H1 (cell line): ENCODE measurements at regions not wholly inside any gene's neighbourhood (a gene's known extent, or its start where the extent isn't known, plus 50 kb on each side); places are given as distances from the start of the nearest gene placed in this dataset.

Source experiments
- CTCF ChIA-PET: fragments of 300-600 bp; sonication (Branson Sonifier 250); formaldehyde crosslinking; loops from one replicate; lab custom pipeline; 2021; ENCODE audit not compliant: partially characterized antibody; lab: Charles Lee
- POLR2A ChIA-PET: fragments of 300-600 bp; sonication (Branson Sonifier 250); formaldehyde crosslinking; loops from one replicate; lab custom pipeline; 2021; ENCODE audit warnings: inconsistent platforms; ENCODE audit not compliant: partially characterized antibody; lab: Charles Lee
- DNase-seq, 2 experiments: peaks; one replicate each; pipeline versions ENCODE4 v3.0.0 to v3.0.0-alpha.2; 2010 to 2022; ENCODE audit warnings: low spot score in 2 of 2, low read depth in 1 of 2, mixed read lengths in 1 of 2
- FAIRE-seq: peaks from 2 replicates; lab custom pipeline; 2011; peaks lifted over from hg19 to GRCh38; lab: Jason Lieb, UNC
- H2AFZ ChIP-seq: 2 replicates; pipeline ENCODE4 v1.8.1; 2012; ENCODE audit warnings: low read length, inconsistent platforms
- H2AK5ac ChIP-seq: 2 replicates; pipeline ENCODE4 v1.6.1; 2013; ENCODE audit warnings: low read depth, low read length
- H2BK120ac ChIP-seq: replicated peaks from 2 replicates; pipeline ENCODE3; 2013; ENCODE audit warnings: low read depth, low read length, inconsistent platforms
- H2BK12ac ChIP-seq: 2 replicates; pipeline ENCODE4 v1.6.1; 2013; ENCODE audit warnings: low read depth, low read length
- H2BK15ac ChIP-seq: 2 replicates; pipeline ENCODE4 v1.6.1; 2013; ENCODE audit warnings: low read length
- H2BK20ac ChIP-seq: 2 replicates; pipeline ENCODE4 v1.6.1; 2013; ENCODE audit warnings: low read length
- H2BK5ac ChIP-seq: 2 replicates; pipeline ENCODE4 v1.6.1; 2013; ENCODE audit warnings: low read depth, low read length
- H3K14ac ChIP-seq: 2 replicates; pipeline ENCODE4 v1.6.1; 2013; ENCODE audit warnings: inconsistent platforms; ENCODE audit not compliant: insufficient read length
- H3K18ac ChIP-seq: 2 replicates; pipeline ENCODE4 v1.6.1; 2013; ENCODE audit warnings: low read length; ENCODE audit errors: extremely low read depth
- H3K23ac ChIP-seq: 2 replicates; pipeline ENCODE4 v1.6.1; 2013; ENCODE audit warnings: inconsistent platforms; ENCODE audit not compliant: insufficient read length
- H3K23me2 ChIP-seq: 2 replicates; pipeline ENCODE4 v1.6.1; 2013; ENCODE audit warnings: low read depth, low read length
- H3K27ac ChIP-seq: 2 replicates; pipeline ENCODE4 v1.6.1; 2011; ENCODE audit warnings: low read depth, low read length, inconsistent platforms
- H3K27me3 ChIP-seq, 4 experiments: replicated peaks in 1 of 4; 1 replicate in 1 of 4; 2 replicates in 3 of 4; pipeline versions ENCODE4 v1.6.1 to v1.8.1; 2011 to 2013; ENCODE audit warnings: low read length in 3 of 4, mild to moderate bottlenecking in 3 of 4, inconsistent platforms in 2 of 4, mixed read lengths in 2 of 4, moderate library complexity in 1 of 4; ENCODE audit not compliant: control insufficient read depth in 3 of 4, insufficient read depth in 3 of 4; ENCODE audit errors: extremely low read depth in 1 of 4
- H3K36me3 ChIP-seq, 4 experiments: 2 replicates each; pipeline versions ENCODE4 v1.6.1 to v1.8.1; 2011 to 2013; ENCODE audit warnings: mild to moderate bottlenecking in 4 of 4, low read length in 3 of 4, moderate library complexity in 2 of 4, control low read depth in 1 of 4, inconsistent platforms in 1 of 4; ENCODE audit not compliant: insufficient read depth in 4 of 4, control insufficient read depth in 2 of 4
- H3K4ac ChIP-seq: replicated peaks from 2 replicates; pipeline ENCODE3; 2013; ENCODE audit warnings: low read length, low read depth, mixed read lengths, inconsistent platforms; ENCODE audit not compliant: insufficient read length
- H3K4me1 ChIP-seq, 4 experiments: replicated peaks in 1 of 4; 1 replicate in 1 of 4; 2 replicates in 3 of 4; pipeline versions ENCODE4 v1.6.1 to v1.8.1; 2011 to 2013; ENCODE audit warnings: low read length in 3 of 4, inconsistent platforms in 2 of 4, mixed read lengths in 1 of 4; ENCODE audit not compliant: insufficient read depth in 4 of 4, control insufficient read depth in 3 of 4
- H3K4me2 ChIP-seq, 2 experiments: 2 replicates each; pipeline versions ENCODE4 v1.6.1 to v1.8.1; 2011 to 2013; ENCODE audit warnings: low read depth in 2 of 2, low read length in 2 of 2, control low read depth in 1 of 2, inconsistent platforms in 1 of 2, mild to moderate bottlenecking in 1 of 2; ENCODE audit not compliant: insufficient read depth in 1 of 2
- H3K4me3 ChIP-seq, 4 experiments: fragments of 200-600, 300-600 bp in 1 of 4; sonication (generic), shearing (Covaris generic), sonication (Bioruptor Twin) in 1 of 4; 2 replicates each; pipeline versions ENCODE4 v1.5.1 to v1.8.1; 2011 to 2016; ENCODE audit warnings: low read length in 4 of 4, low read depth in 3 of 4, control low read depth in 2 of 4, inconsistent platforms in 2 of 4, mild to moderate bottlenecking in 2 of 4, mixed read lengths in 1 of 4, moderate library complexity in 1 of 4; ENCODE audit not compliant: insufficient read depth in 2 of 4; ENCODE audit errors: extremely low read depth in 1 of 4
- H3K56ac ChIP-seq: replicated peaks from 2 replicates; pipeline ENCODE3; 2013; ENCODE audit warnings: low read depth, mild to moderate bottlenecking, mixed read lengths, low read length, inconsistent platforms; ENCODE audit not compliant: insufficient read length
- H3K79me1 ChIP-seq: 2 replicates; pipeline ENCODE4 v1.6.1; 2013; ENCODE audit warnings: low read depth, low read length, control low read depth
- H3K79me2 ChIP-seq, 2 experiments: 2 replicates each; pipeline versions ENCODE4 v1.6.1 to v1.8.1; 2012 to 2013; ENCODE audit warnings: low read length in 2 of 2, mild to moderate bottlenecking in 2 of 2, inconsistent platforms in 1 of 2; ENCODE audit not compliant: insufficient read depth in 2 of 2, control insufficient read depth in 1 of 2
- H3K9ac ChIP-seq, 4 experiments: replicated peaks in 1 of 4; 1 replicate in 1 of 4; 2 replicates in 3 of 4; pipeline versions ENCODE4 v1.6.1 to v1.8.1; 2011 to 2013; ENCODE audit warnings: low read depth in 3 of 4, low read length in 3 of 4, control low read depth in 2 of 4, mild to moderate bottlenecking in 2 of 4, moderate library complexity in 2 of 4, inconsistent platforms in 1 of 4; ENCODE audit errors: extremely low read depth in 1 of 4
- H3K9me3 ChIP-seq, 2 experiments: 2 replicates each; pipeline versions ENCODE4 v1.6.1 to v1.8.1; 2012 to 2013; ENCODE audit warnings: mild to moderate bottlenecking in 2 of 2, moderate library complexity in 2 of 2, control low read depth in 1 of 2, inconsistent platforms in 1 of 2, low read depth in 1 of 2, low read length in 1 of 2, mixed read lengths in 1 of 2; ENCODE audit not compliant: insufficient read depth in 2 of 2
- H4K20me1 ChIP-seq, 2 experiments: replicated peaks in 1 of 2; 2 replicates each; pipeline versions ENCODE3 to v1.8.1; 2011 to 2013; ENCODE audit warnings: inconsistent platforms in 2 of 2, low read length in 2 of 2, mild to moderate bottlenecking in 1 of 2; ENCODE audit not compliant: insufficient read depth in 2 of 2, control insufficient read depth in 1 of 2
- H4K5ac ChIP-seq: 2 replicates; pipeline ENCODE4 v1.6.1; 2013; ENCODE audit warnings: low read length, low read depth, mixed read lengths, inconsistent platforms; ENCODE audit not compliant: insufficient read length
- H4K8ac ChIP-seq: 2 replicates; pipeline ENCODE4 v1.8.0; 2013; ENCODE audit warnings: mild to moderate bottlenecking, moderate library complexity, low read length, inconsistent platforms; ENCODE audit not compliant: insufficient read depth; ENCODE audit errors: extremely low read depth
- H4K91ac ChIP-seq: replicated peaks from 2 replicates; pipeline ENCODE3; 2013; ENCODE audit warnings: low read length, mixed read lengths, inconsistent platforms; ENCODE audit not compliant: insufficient read length
- CHD1 ChIP-seq: IDR thresholded peaks from 2 replicates; pipeline ENCODE4 v1.6.1; 2012; ENCODE audit warnings: low read depth, low read length, improper control_type of control experiment
- EGR1 ChIP-seq: IDR thresholded peaks from 2 replicates; pipeline ENCODE4 v1.6.1; 2011; ENCODE audit warnings: low read depth, low read length, borderline replicate concordance
- KDM1A ChIP-seq: fragments of 200-600, 300-600 bp; sonication (generic); IDR thresholded peaks from 2 replicates; pipeline ENCODE4 v1.7.1; 2016; ENCODE audit warnings: mild to moderate bottlenecking, low read length, borderline replicate concordance
- POLR2A ChIP-seq, 2 experiments: IDR thresholded peaks; 1 replicate in 1 of 2; 2 replicates in 1 of 2; pipeline ENCODE4 v1.6.1; 2011; ENCODE audit warnings: low read depth in 2 of 2, low read length in 2 of 2, mild to moderate bottlenecking in 2 of 2; ENCODE audit errors: control extremely low read depth in 1 of 2
- WGBS, 2 experiments: shearing (Covaris generic) in 1 of 2; methylation state at CpG; one replicate each; pipeline versions ENCODE4 v1.1.6 to v1.1.7; 2013 to 2015; ENCODE audit warnings: low lambda C conversion rate in 2 of 2, mixed read lengths in 2 of 2, inconsistent platforms in 1 of 2, low coverage in 1 of 2, missing lambda C conversion rate in 1 of 2; ENCODE audit not compliant: insufficient replicate concordance in 2 of 2, insufficient coverage in 1 of 2, insufficient read length in 1 of 2; ENCODE audit errors: extremely low coverage in 1 of 2, missing lambda C conversion rate in 1 of 2; 5-methylcytosine and 5-hydroxymethylcytosine counted together

DNA sequence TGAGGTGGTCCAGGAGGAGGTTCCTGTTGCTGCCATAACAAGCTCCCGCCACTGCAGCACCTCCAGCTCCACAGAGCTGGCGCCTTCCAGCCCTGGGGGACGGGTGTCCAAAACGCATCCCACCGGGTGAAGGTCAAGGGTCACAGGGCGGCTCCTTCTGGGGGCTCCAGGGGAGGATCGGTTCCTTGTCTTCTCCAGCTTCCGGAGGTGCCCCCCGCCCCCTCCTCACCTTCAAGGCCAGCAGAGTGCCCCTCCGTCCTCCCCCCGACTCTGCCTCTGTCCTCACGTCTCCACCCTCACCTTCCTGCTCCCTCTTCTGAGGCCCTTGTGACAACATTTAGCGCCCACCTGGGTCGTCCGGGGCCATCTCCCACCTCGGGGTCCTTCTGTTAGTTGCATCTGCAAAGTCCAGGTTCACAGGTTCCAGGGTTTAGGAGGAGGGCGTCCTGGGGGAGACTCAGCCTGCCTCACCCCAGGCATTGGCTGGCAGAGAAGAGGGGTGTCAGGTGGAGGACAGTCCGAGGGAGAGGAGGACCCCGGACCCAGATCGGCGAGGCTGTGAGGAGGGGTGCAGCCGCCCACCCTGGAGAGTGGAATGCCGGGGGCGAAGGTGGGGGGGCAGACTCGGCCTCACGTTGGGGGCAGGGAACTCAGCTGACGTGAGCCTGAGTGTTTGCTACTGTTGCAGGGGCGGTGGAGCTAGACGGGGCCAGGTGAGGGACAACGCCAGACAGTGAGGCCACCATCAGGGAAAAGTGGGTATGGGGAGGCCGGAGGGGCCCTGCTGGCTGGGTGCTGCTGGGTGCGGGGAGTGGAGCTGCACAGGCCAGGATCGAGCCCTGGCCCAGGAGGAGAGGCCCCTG, 205.5 kb upstream of the C14orf180 start:
- Histone ChIP-seq H3K79me2 (no peaks in the 10 kb centered on the region), H3K36me3 (no peaks in the 10 kb centered on the region), H4K5ac (no peak overlapping the region), H3K23ac (no peak overlapping the region), H3K4ac (no peak overlapping the region), H3K9me3 (no peaks in the 10 kb centered on the region), H3K4me3 (no peak overlapping the region), H3K14ac (no peak overlapping the region), H3K56ac (no peak overlapping the region), H3K79me1 (no peaks in the 10 kb centered on the region)
- no peak for FAIRE-seq
- DNase-seq, result no peak
- no peak for TF ChIP-seq KDM1A
- no peak for TF ChIP-seq EGR1
- no peak for TF ChIP-seq CHD1
- TF ChIP-seq POLR2A (IDR thresholded peaks at IDR 0.05; ENCODE audit: control extremely low read depth in 1 of 2, low read depth in 2 of 2, low read length in 2 of 2), result no peak
- TF ChIP-seq, all 59 proteins: peak for 0
- Histone ChIP-seq H3K9ac (no peak overlapping the region), H2BK20ac (no peak overlapping the region), H3K27ac (no peak overlapping the region), H3K27me3 (no peaks in the 10 kb centered on the region; a peak in 1 of 7 replicates), H4K20me1 (no peaks in the 10 kb centered on the region), H3K18ac (no peak overlapping the region), H3K4me1 (peaks cover 0 to 2% (median 0%) of the 10 kb centered on the region in 4 experiments; a peak in 1 of 7 replicates), H3K4me2 (no peak overlapping the region), H4K8ac (no peak overlapping the region), H2BK15ac (no peak overlapping the region), H3K23me2 (no peaks in the 10 kb centered on the region), H2AK5ac (no peak overlapping the region), H2BK120ac (no peak overlapping the region), H4K91ac (no peak overlapping the region), H2BK12ac (no peak overlapping the region), H2BK5ac (no peak overlapping the region), H2AFZ (no peak overlapping the region)
- POLR2A ChIA-PET, result no interaction called here
- CTCF ChIA-PET, result interaction anchor here (0.6 to 1.3 kb wide), 4 partner anchors 15 to 229 kb away, joined by 3 to 4 read pairs (median 3); no protein-coding TSS in a partner anchor
- 90% methylated on average over 28 of the region's 33 CpGs; no CpG with 5 or more reads in 1 of the 2 experiments for WGBS, 2 experiments
